Esophagus muscularis mucosa (tissue), 3 donors: ENCODE measurements at regions not wholly inside any gene's neighbourhood (a gene's known extent, or its start where the extent isn't known, plus 50 kb on each side); places are given as distances from the start of the nearest gene placed in this dataset.
"Not testable (repeated sequence)": the region's sequence is repeated elsewhere in the genome, so short reads cannot be mapped to it uniquely, and the experiment has no call there.

Source experiments
- POLR2A ChIP-seq: fragments of 450-650 bp; IDR thresholded peaks from one replicate; pipeline ENCODE4 v1.6.1; 2017; ENCODE audit warnings: antibody characterized with exemption, moderate library complexity, mild to moderate bottlenecking, low read depth
- POLR2AphosphoS5 ChIP-seq, 2 donors: sonication (generic); formaldehyde crosslinking; IDR thresholded peaks; one replicate each; pipeline ENCODE4 v1.6.1; 2017; ENCODE audit warnings: antibody characterized with exemption in 2 of 2
- TF ChIP-seq, protein P1 (sequence below), 3 experiments: fragments of 200-600 bp in 2 of 3; fragments of 450-650 bp in 1 of 3; sonication (generic) in 2 of 3; IDR thresholded peaks; one replicate each; pipeline ENCODE4 v1.5.1; 2017 to 2019; ENCODE audit warnings: antibody characterized with exemption in 3 of 3, mild to moderate bottlenecking in 2 of 3, moderate library complexity in 1 of 3

DNA sequence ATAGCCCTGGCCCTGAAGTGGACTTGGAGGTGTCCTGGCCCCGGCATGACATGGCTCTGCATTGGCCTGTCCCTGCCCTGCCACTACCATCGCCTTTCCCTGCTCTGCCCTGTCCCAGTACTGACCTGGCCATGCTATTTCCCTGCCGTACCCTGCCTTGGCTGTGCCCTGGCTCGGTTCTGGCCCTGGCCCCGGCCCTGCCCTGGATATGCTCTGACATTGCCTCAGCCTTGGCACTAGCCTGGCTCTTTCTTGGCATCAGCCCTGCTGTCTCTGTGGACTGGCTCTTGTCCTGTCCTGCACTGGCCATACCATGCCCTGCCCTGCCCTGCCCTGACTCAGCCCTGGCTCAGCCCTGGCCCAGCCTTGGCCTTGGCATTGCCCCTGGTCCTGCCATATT lies 252.2 kb downstream of the TP53TG3F start:
- TF ChIP-seq, protein P1, sequence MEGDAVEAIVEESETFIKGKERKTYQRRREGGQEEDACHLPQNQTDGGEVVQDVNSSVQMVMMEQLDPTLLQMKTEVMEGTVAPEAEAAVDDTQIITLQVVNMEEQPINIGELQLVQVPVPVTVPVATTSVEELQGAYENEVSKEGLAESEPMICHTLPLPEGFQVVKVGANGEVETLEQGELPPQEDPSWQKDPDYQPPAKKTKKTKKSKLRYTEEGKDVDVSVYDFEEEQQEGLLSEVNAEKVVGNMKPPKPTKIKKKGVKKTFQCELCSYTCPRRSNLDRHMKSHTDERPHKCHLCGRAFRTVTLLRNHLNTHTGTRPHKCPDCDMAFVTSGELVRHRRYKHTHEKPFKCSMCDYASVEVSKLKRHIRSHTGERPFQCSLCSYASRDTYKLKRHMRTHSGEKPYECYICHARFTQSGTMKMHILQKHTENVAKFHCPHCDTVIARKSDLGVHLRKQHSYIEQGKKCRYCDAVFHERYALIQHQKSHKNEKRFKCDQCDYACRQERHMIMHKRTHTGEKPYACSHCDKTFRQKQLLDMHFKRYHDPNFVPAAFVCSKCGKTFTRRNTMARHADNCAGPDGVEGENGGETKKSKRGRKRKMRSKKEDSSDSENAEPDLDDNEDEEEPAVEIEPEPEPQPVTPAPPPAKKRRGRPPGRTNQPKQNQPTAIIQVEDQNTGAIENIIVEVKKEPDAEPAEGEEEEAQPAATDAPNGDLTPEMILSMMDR (IDR thresholded peaks at IDR 0.05): not testable (repeated sequence)
- TF ChIP-seq POLR2AphosphoS5 (IDR thresholded peaks at IDR 0.05); POLR2A: not testable (repeated sequence)
